Ovary (tissue), 3 donors: ENCODE measurements at regions not wholly inside any gene's neighbourhood (a gene's known extent, or its start where the extent isn't known, plus 50 kb on each side); places are given as distances from the start of the nearest gene placed in this dataset.

Source experiments
- CTCF ChIP-seq, 3 donors: fragments of 450-650 bp in 2 of 3; fragments of 200-600 bp in 1 of 3; IDR thresholded peaks; one replicate each; pipeline versions ENCODE4 v1.5.1 to v1.8.0; 2016 to 2022; ENCODE audit warnings: antibody characterized with exemption in 3 of 3, mild to moderate bottlenecking in 1 of 3
- EP300 ChIP-seq: sonication (generic); formaldehyde crosslinking; IDR thresholded peaks from one replicate; pipeline ENCODE4 v1.6.1; 2017; ENCODE audit warnings: antibody characterized with exemption
- donor health status: DM: no; HTN: no; CAD: no.

- TF ChIP-seq CTCF (IDR thresholded peaks at IDR 0.05) (no peak), EP300 (no peak)
These were observed 219.4 kb upstream of the THBS1 start for GRCh38 chr15:39361497-39361896.
